Testis (tissue), 2 donors: ENCODE measurements at regions not wholly inside any gene's neighbourhood (a gene's known extent, or its start where the extent isn't known, plus 50 kb on each side); places are given as distances from the start of the nearest gene placed in this dataset.

Source experiments
- CTCF ChIP-seq, 3 experiments: fragments of 450-650 bp in 2 of 3; fragments of 200-600 bp in 1 of 3; sonication (generic) in 1 of 3; IDR thresholded peaks; one replicate each; pipeline ENCODE4 v1.5.1; 2016 to 2019; ENCODE audit warnings: antibody characterized with exemption in 3 of 3, mild to moderate bottlenecking in 2 of 3, moderate library complexity in 1 of 3
- POLR2A ChIP-seq: fragments of 450-650 bp; IDR thresholded peaks from one replicate; pipeline ENCODE4 v1.6.1; 2017; ENCODE audit warnings: antibody characterized with exemption, mild to moderate bottlenecking, moderate library complexity

GRCh38 chr12:92596383-92596782 is 106.4 kb upstream of the PLEKHG7 start:
- TF ChIP-seq CTCF (IDR thresholded peaks at IDR 0.05) (no peak), POLR2A (no peak)
